Heart left ventricle (tissue), 16 donors: ENCODE measurements at regions not wholly inside any gene's neighbourhood (a gene's known extent, or its start where the extent isn't known, plus 50 kb on each side); places are given as distances from the start of the nearest gene placed in this dataset.

ENCODE experiments used
- ATAC-seq, 4 donors: fragments of 200-7000 bp; cut with Tn5 transposase; one replicate each; pipeline ENCODE4 v1.9.1; 2020 to 2022; ENCODE audit warnings: moderate library complexity in 4 of 4, mild to moderate bottlenecking in 3 of 4, moderate number of reproducible peaks in 1 of 4
- DNase-seq, 5 donors: peaks; one replicate each; pipeline ENCODE4 v3.0.0-alpha.2; 2020
- H3K27ac ChIP-seq, 12 donors: fragments of 200-600 bp; sonication (generic) in 4 of 12; one replicate each; pipeline versions ENCODE4 v1.5.0 to v1.8.0; 2016 to 2022; ENCODE audit warnings: mild to moderate bottlenecking in 2 of 12
- H3K27me3 ChIP-seq, 9 donors: fragments of 200-600 bp; sonication (generic) in 2 of 9; one replicate each; pipeline versions ENCODE4 v1.5.1 to v1.8.0; 2016 to 2022; ENCODE audit warnings: mild to moderate bottlenecking in 3 of 9
- H3K36me3 ChIP-seq, 9 donors: fragments of 200-600 bp; sonication (generic) in 2 of 9; one replicate each; pipeline versions ENCODE4 v1.5.0 to v1.8.0; 2018 to 2022; ENCODE audit warnings: mild to moderate bottlenecking in 2 of 9
- H3K4me1 ChIP-seq, 12 donors: fragments of 200-600 bp; sonication (generic) in 4 of 12; one replicate each; pipeline versions ENCODE4 v1.5.0 to v1.8.0; 2016 to 2022; ENCODE audit warnings: mild to moderate bottlenecking in 3 of 12
- H3K4me3 ChIP-seq, 12 donors: fragments of 200-600 bp; sonication (generic) in 4 of 12; one replicate each; pipeline versions ENCODE4 v1.5.0 to v1.8.0; 2017 to 2022; ENCODE audit warnings: mild to moderate bottlenecking in 9 of 12, moderate library complexity in 4 of 12
- H3K9me3 ChIP-seq, 12 donors: fragments of 200-600 bp; sonication (generic) in 4 of 12; one replicate each; pipeline versions ENCODE4 v1.5.0 to v1.8.0; 2016 to 2022; ENCODE audit warnings: mild to moderate bottlenecking in 1 of 12
- CTCF ChIP-seq, 12 donors: fragments of 200-600 bp; sonication (generic) in 4 of 12; IDR thresholded peaks; one replicate each; pipeline versions ENCODE4 v1.5.0 to v1.8.0; 2018 to 2022; ENCODE audit warnings: antibody characterized with exemption in 12 of 12, mild to moderate bottlenecking in 5 of 12
- POLR2A ChIP-seq, 2 donors: fragments of 450-650 bp; IDR thresholded peaks; one replicate each; pipeline ENCODE4 v1.6.1; 2017; ENCODE audit warnings: antibody characterized with exemption in 2 of 2, mild to moderate bottlenecking in 2 of 2, moderate library complexity in 2 of 2
- WGBS, 4 donors: extraction: QIAGEN DNeasy Blood & Tissue Kit in 2 of 4; methylation state at CpG; one replicate each; pipeline versions ENCODE4 v1.1.5 to v1.1.7; 2013 to 2018; 5-methylcytosine and 5-hydroxymethylcytosine counted together
- intact Hi-C, 10 donors: fragments of 100-400 bp; cut with DNase I; formaldehyde crosslinking; loops; one replicate each; pipeline versions ENCODE4 v1.11.1 to v1.14.2; 2022
- donor health status: ischemic (EF 13 %, LVEDD 7.1; RV severe dilation, severe dysfunction).
- donor health status: healthy with polysubstance abuse.
- donor health status: DM: no; HTN: yes; CAD: no.
- donor health status: DM: no; HTN: no; CAD: no.
- donor health status: ischemic (EF 25% LVEDD 6.9; RV normal size, moderate dysfunction).
- donor health status: ischemic (EF 25% LVEDD 5.7; RV mildly dilated, moderate dysfunction).
- donor health status: healthy.
- donor health status: DM: yes; HTN: yes; CAD: no.
- donor health status: ischemic (EF 35%, LVEDD 5.7; RV mildly dilated, moderate dysfunction).
- donor health status: nonischemic (EF 11% LVEDD 7.7; RV severe dilation, severe dysfunction).
- donor health status: DM: yes; HTN: yes; CAD: no.
- donor health status: PGD.
- donor health status: ischemic (EF 29% LVEDD 5.4; RV normal size, mild dysfunction).
- donor health status: nonischemic (EF 23%, LVEDD 6.1; RV moderate dilation, normal function).

DNA sequence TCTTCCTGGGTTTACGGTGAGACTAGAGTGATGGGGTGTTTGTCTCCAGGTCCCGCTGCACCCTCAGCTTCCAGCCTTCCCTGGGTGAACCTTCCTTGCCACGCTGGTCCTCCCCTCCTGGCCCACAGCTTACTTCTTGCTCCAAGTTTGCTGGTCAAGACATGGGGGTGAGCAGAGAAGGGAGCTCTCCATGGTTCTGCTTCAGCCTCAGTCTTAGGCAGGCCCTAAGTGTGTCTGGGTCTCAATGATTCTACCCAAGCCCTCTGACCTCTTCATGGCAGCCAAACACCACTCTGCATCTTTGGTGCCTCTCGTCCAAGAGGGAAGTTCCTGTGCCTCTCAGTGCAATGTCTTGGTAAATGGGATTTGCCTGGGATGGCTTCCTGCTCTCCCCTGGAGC, 356.5 kb upstream of the KLF6 start:
- peaks cover 0 to 33% (median 15%) of the 10 kb centered on the region in 12 donors for H3K9me3 ChIP-seq
- peaks cover 0 to 3% (median 0%) of the 10 kb centered on the region in 12 donors for H3K4me1 ChIP-seq
- TF ChIP-seq POLR2A (IDR thresholded peaks at IDR 0.05) (no peak), CTCF (IDR thresholded peaks at IDR 0.05) (no peak)
- H3K36me3 ChIP-seq, result no peaks in the 10 kb centered on the region
- peak in 1 of 4 donors; percentile 39 for ATAC-seq
- 85 to 95% (median 88%) methylated on average over 3 to 4 of the region's 4 CpGs for WGBS, 4 donors
- DNase-seq, result no peak
- intact Hi-C loops, result no loop called here
- H3K27me3 ChIP-seq, result no peaks in the 10 kb centered on the region
- H3K27ac ChIP-seq, result no peak overlapping the region
- H3K4me3 ChIP-seq, result no peak overlapping the region

- Histone ChIP-seq H3K27ac (no peak overlapping the region), H3K9me3 (peaks cover 0 to 33% (median 15%) of the 10 kb centered on the region in 12 donors), H3K4me1 (peaks cover 0 to 9% (median 0%) of the 10 kb centered on the region in 12 donors), H3K4me3 (no peak overlapping the region), H3K27me3 (no peaks in the 10 kb centered on the region), H3K36me3 (no peaks in the 10 kb centered on the region)
- intact Hi-C loops, result no loop called here
- ATAC-seq (no peak), DNase-seq (no peak)
- WGBS, 4 donors, result 92 to 97% (median 95%) methylated on average over 3 of the region's 3 CpGs
- TF ChIP-seq POLR2A (IDR thresholded peaks at IDR 0.05), result no peak
- TF ChIP-seq CTCF (IDR thresholded peaks at IDR 0.05), result no peak
Measured at GRCh38 chr10:4138146-4138721, 353.2 kb upstream of the KLF6 start.

- Histone ChIP-seq H3K27me3 (no peaks in the 10 kb centered on the region), H3K9me3 (peaks cover 0 to 33% (median 15%) of the 10 kb centered on the region in 12 donors), H3K4me1 (peaks cover 0 to 18% (median 0%) of the 10 kb centered on the region in 12 donors), H3K4me3 (no peak overlapping the region), H3K36me3 (no peaks in the 10 kb centered on the region), H3K27ac (no peak overlapping the region)
- intact Hi-C loops, result no loop called here
- no peak for ATAC-seq
- 93 to 98% (median 97%) methylated on average over 4 of the region's 4 CpGs for WGBS, 4 donors
- DNase-seq, result no peak
- no peak for TF ChIP-seq POLR2A (IDR thresholded peaks at IDR 0.05)
- no peak for TF ChIP-seq CTCF (IDR thresholded peaks at IDR 0.05)
Measured at GRCh38 chr10:4137299-4137698, 352.3 kb upstream of the KLF6 start.

- Histone ChIP-seq H3K36me3 (no peaks in the 10 kb centered on the region), H3K27me3 (no peaks in the 10 kb centered on the region), H3K4me3 (no peak overlapping the region), H3K9me3 (peaks cover 0 to 23% (median 14%) of the 10 kb centered on the region in 12 donors), H3K4me1 (peaks cover 0 to 29% (median 4%) of the 10 kb centered on the region in 12 donors), H3K27ac (no peak overlapping the region)
- no peak for ATAC-seq
- WGBS, 4 donors, result 69 to 76% (median 75%) methylated on average over 2 of the region's 2 CpGs
- TF ChIP-seq POLR2A (IDR thresholded peaks at IDR 0.05) (no peak), CTCF (IDR thresholded peaks at IDR 0.05) (no peak)
- intact Hi-C loops, result no loop called here
- no peak for DNase-seq
Measured at GRCh38 chr10:4136121-4136520, 351.1 kb upstream of the KLF6 start.
